ENCODE measurements at regions not wholly inside any gene's neighbourhood (a gene's known extent, or its start where the extent isn't known, plus 50 kb on each side); places are given as distances from the start of the nearest gene placed in this dataset.
A peak's percentile ranks its signal among the peaks of the same experiment; 100 is the strongest.

GRCh38 chr20:11221046-11221445 is 547.2 kb upstream of the JAG1 start:
- ATAC-seq (ENCODE audit: low read depth): no peak
- H3K4me1 ChIP-seq (ENCODE audit: insufficient read depth, poor library complexity, severe bottlenecking): no peaks in the 10 kb centered on the region
- H3K36me3 ChIP-seq (ENCODE audit: low read depth): no peaks in the 10 kb centered on the region
- no peaks in the 10 kb centered on the region for H3K9me3 ChIP-seq (ENCODE audit: severe bottlenecking)
- no peak overlapping the region for H3K4me3 ChIP-seq (ENCODE audit: severe bottlenecking)
- H3K27ac ChIP-seq (ENCODE audit: poor library complexity, severe bottlenecking): no peak overlapping the region
- DNase-seq (ENCODE audit: low spot score): no peak
- no peak for TF ChIP-seq CTCF (IDR thresholded peaks at IDR 0.05; ENCODE audit: poor library complexity, severe bottlenecking)
- no peaks in the 10 kb centered on the region for H3K27me3 ChIP-seq (ENCODE audit: insufficient read depth, poor library complexity, severe bottlenecking)

GRCh38 chr20:11222243-11222642 is 548.4 kb upstream of the JAG1 start:
- DNase-seq (ENCODE audit: low spot score): no peak
- ATAC-seq (ENCODE audit: low read depth): peak; percentile 36; the same call in 1 of the 3 replicates
- no peaks in the 10 kb centered on the region for H3K9me3 ChIP-seq (ENCODE audit: severe bottlenecking)
- no peaks in the 10 kb centered on the region for H3K27me3 ChIP-seq (ENCODE audit: insufficient read depth, poor library complexity, severe bottlenecking)
- H3K27ac ChIP-seq (ENCODE audit: poor library complexity, severe bottlenecking): no peak overlapping the region
- no peak for TF ChIP-seq CTCF (IDR thresholded peaks at IDR 0.05; ENCODE audit: poor library complexity, severe bottlenecking)
- H3K4me1 ChIP-seq (ENCODE audit: insufficient read depth, poor library complexity, severe bottlenecking): no peaks in the 10 kb centered on the region
- no peaks in the 10 kb centered on the region for H3K36me3 ChIP-seq (ENCODE audit: low read depth)
- H3K4me3 ChIP-seq (ENCODE audit: severe bottlenecking): no peak overlapping the region

GRCh38 chr20:11227602-11228001 is 553.8 kb upstream of the JAG1 start:
- no peaks in the 10 kb centered on the region for H3K27me3 ChIP-seq (ENCODE audit: insufficient read depth, poor library complexity, severe bottlenecking)
- H3K36me3 ChIP-seq (ENCODE audit: low read depth): no peaks in the 10 kb centered on the region
- no peak overlapping the region for H3K27ac ChIP-seq (ENCODE audit: poor library complexity, severe bottlenecking)
- no peaks in the 10 kb centered on the region for H3K9me3 ChIP-seq (ENCODE audit: severe bottlenecking)
- no peak overlapping the region for H3K4me3 ChIP-seq (ENCODE audit: severe bottlenecking)
- ATAC-seq (ENCODE audit: low read depth) (no peak), DNase-seq (ENCODE audit: low spot score) (no peak)
- TF ChIP-seq CTCF (IDR thresholded peaks at IDR 0.05; ENCODE audit: poor library complexity, severe bottlenecking): no peak
- peaks cover 15% of the 10 kb centered on the region for H3K4me1 ChIP-seq (ENCODE audit: insufficient read depth, poor library complexity, severe bottlenecking)

- Histone ChIP-seq H3K4me3 (ENCODE audit: severe bottlenecking) (no peak overlapping the region), H3K27ac (ENCODE audit: poor library complexity, severe bottlenecking) (peak overlapping the region; percentile 56), H3K27me3 (ENCODE audit: insufficient read depth, poor library complexity, severe bottlenecking) (no peaks in the 10 kb centered on the region), H3K4me1 (ENCODE audit: insufficient read depth, poor library complexity, severe bottlenecking) (peaks cover 15% of the 10 kb centered on the region), H3K9me3 (ENCODE audit: severe bottlenecking) (no peaks in the 10 kb centered on the region), H3K36me3 (ENCODE audit: low read depth) (no peaks in the 10 kb centered on the region)
- DNase-seq (ENCODE audit: low spot score) (no peak), ATAC-seq (ENCODE audit: low read depth) (peak; percentile 90)
- TF ChIP-seq CTCF (IDR thresholded peaks at IDR 0.05; ENCODE audit: poor library complexity, severe bottlenecking): peak; percentile 17
These were observed 556.0 kb upstream of the JAG1 start for GRCh38 chr20:11229772-11230171.

- peak overlapping the region; percentile 56 for H3K27ac ChIP-seq (ENCODE audit: poor library complexity, severe bottlenecking)
- TF ChIP-seq CTCF (IDR thresholded peaks at IDR 0.05; ENCODE audit: poor library complexity, severe bottlenecking): no peak
These were observed 557.2 kb upstream of the JAG1 start for GRCh38 chr20:11230999-11231398.

More at GRCh38 chr20:11230999-11231398, 557.2 kb upstream of the JAG1 start:
- ATAC-seq (ENCODE audit: low read depth) (no peak), DNase-seq (ENCODE audit: low spot score) (no peak)
- Histone ChIP-seq H3K27me3 (ENCODE audit: insufficient read depth, poor library complexity, severe bottlenecking) (no peaks in the 10 kb centered on the region), H3K9me3 (ENCODE audit: severe bottlenecking) (no peaks in the 10 kb centered on the region), H3K4me3 (ENCODE audit: severe bottlenecking) (no peak overlapping the region), H3K4me1 (ENCODE audit: insufficient read depth, poor library complexity, severe bottlenecking) (peaks cover 18% of the 10 kb centered on the region), H3K36me3 (ENCODE audit: low read depth) (no peaks in the 10 kb centered on the region)

Data from RWPE2 (cell line).